DOHH2 (cell line): ENCODE measurements at regions not wholly inside any gene's neighbourhood (a gene's known extent, or its start where the extent isn't known, plus 50 kb on each side); places are given as distances from the start of the nearest gene placed in this dataset.

ENCODE experiments used
- H3F3A ChIP-seq: fragments of 200-600 bp; sonication (generic), shearing (Covaris generic); 2 replicates; pipeline ENCODE4 v1.6.0; 2016; ENCODE audit warnings: antibody characterized with exemption, mild to moderate bottlenecking; ENCODE audit not compliant: control insufficient read depth, insufficient read depth
- H3K27ac ChIP-seq: fragments of 200-600 bp; sonication (generic); 2 replicates; pipeline ENCODE4 v1.5.1; 2014; ENCODE audit warnings: low read depth, mild to moderate bottlenecking, low read length, moderate library complexity
- H3K27me3 ChIP-seq: fragments of 200-600 bp; sonication (generic); 2 replicates; pipeline ENCODE4 v1.6.1; 2014; ENCODE audit warnings: mild to moderate bottlenecking, low read length, mixed read lengths; ENCODE audit not compliant: control insufficient read depth
- H3K36me3 ChIP-seq: fragments of 200-600 bp; sonication (generic); 2 replicates; pipeline ENCODE4 v1.6.1; 2014; ENCODE audit warnings: mild to moderate bottlenecking, low read length, moderate library complexity, mixed read lengths; ENCODE audit not compliant: control insufficient read depth
- H3K4me1 ChIP-seq: fragments of 200-600 bp; sonication (generic); 2 replicates; pipeline ENCODE4 v1.6.1; 2014; ENCODE audit warnings: mild to moderate bottlenecking, low read length, mixed read lengths; ENCODE audit not compliant: control insufficient read depth
- H3K4me2 ChIP-seq: fragments of 200-600 bp; sonication (generic); 2 replicates; pipeline ENCODE4 v1.6.0; 2014; ENCODE audit warnings: mild to moderate bottlenecking, low read length, moderate library complexity
- H3K4me3 ChIP-seq: fragments of 200-600 bp; sonication (generic); 2 replicates; pipeline ENCODE4 v1.5.1; 2014; ENCODE audit warnings: mild to moderate bottlenecking, low read length, mixed read lengths
- H3K79me2 ChIP-seq: fragments of 200-600 bp; sonication (generic); 2 replicates; pipeline ENCODE4 v1.6.1; 2014; ENCODE audit warnings: mild to moderate bottlenecking, low read length, mixed read lengths; ENCODE audit not compliant: control insufficient read depth
- H3K9me2 ChIP-seq: fragments of 200-600 bp; sonication (generic); replicated peaks from 2 replicates; pipeline ENCODE4 v1.6.1; 2014; ENCODE audit warnings: mild to moderate bottlenecking, low read length, mixed read lengths; ENCODE audit not compliant: control insufficient read depth
- H3K9me3 ChIP-seq: fragments of 200-600 bp; sonication (generic); 2 replicates; pipeline ENCODE4 v1.6.1; 2014; ENCODE audit warnings: antibody characterized with exemption, low read length, mixed read lengths; ENCODE audit not compliant: control insufficient read depth, insufficient read depth
- H4K20me1 ChIP-seq: fragments of 200-600 bp; sonication (generic); 2 replicates; pipeline ENCODE4 v1.6.0; 2014; ENCODE audit warnings: low read depth, mild to moderate bottlenecking, antibody characterized with exemption, low read length, moderate library complexity; ENCODE audit not compliant: control insufficient read depth, insufficient read depth
- EZH2phosphoT487 ChIP-seq: fragments of 200-600 bp; sonication (generic); IDR thresholded peaks from 2 replicates; pipeline ENCODE4 v1.6.1; 2017; ENCODE audit warnings: borderline replicate concordance, mild to moderate bottlenecking, antibody characterized with exemption, low read length, moderate library complexity, mixed read lengths
- TF ChIP-seq, protein P1 (sequence below): fragments of 200-600 bp; sonication (generic); IDR thresholded peaks from one replicate; pipeline ENCODE4 v1.5.1; 2014; ENCODE audit warnings: antibody characterized with exemption, mild to moderate bottlenecking, low read depth, low read length; ENCODE audit not compliant: poor library complexity, severe bottlenecking

DNA sequence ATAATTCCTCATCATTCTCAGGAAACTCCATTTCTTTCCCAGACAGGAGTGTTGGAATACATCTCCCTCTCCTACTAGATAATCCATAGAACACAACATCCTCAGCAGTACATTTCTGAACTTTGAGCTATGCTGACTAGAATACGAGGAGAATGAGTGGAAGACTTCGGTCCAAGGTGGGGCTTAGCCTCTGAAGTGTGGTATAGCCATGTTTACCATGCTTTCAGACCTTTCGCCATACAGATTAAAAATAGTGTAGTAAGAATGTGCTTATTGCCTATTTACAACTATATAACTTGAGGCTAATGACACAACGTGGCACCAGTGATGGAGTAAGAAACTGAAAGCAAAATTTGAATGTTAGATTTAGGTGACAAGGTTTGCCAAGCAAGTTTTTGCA lies 184.5 kb upstream of the KRR1 start:
- H3K36me3 ChIP-seq, result no peaks in the 10 kb centered on the region
- no peak overlapping the region for H3K27ac ChIP-seq
- no peaks in the 10 kb centered on the region for H3K4me1 ChIP-seq
- H3K79me2 ChIP-seq, result no peaks in the 10 kb centered on the region
- no peak overlapping the region for H3K4me3 ChIP-seq
- TF ChIP-seq, protein P1, sequence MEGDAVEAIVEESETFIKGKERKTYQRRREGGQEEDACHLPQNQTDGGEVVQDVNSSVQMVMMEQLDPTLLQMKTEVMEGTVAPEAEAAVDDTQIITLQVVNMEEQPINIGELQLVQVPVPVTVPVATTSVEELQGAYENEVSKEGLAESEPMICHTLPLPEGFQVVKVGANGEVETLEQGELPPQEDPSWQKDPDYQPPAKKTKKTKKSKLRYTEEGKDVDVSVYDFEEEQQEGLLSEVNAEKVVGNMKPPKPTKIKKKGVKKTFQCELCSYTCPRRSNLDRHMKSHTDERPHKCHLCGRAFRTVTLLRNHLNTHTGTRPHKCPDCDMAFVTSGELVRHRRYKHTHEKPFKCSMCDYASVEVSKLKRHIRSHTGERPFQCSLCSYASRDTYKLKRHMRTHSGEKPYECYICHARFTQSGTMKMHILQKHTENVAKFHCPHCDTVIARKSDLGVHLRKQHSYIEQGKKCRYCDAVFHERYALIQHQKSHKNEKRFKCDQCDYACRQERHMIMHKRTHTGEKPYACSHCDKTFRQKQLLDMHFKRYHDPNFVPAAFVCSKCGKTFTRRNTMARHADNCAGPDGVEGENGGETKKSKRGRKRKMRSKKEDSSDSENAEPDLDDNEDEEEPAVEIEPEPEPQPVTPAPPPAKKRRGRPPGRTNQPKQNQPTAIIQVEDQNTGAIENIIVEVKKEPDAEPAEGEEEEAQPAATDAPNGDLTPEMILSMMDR, result no peak
- TF ChIP-seq EZH2phosphoT487, result no peak
- H3K27me3 ChIP-seq, result no peaks in the 10 kb centered on the region
- H4K20me1 ChIP-seq, result no peaks in the 10 kb centered on the region
- H3F3A ChIP-seq, result no peaks in the 10 kb centered on the region
- no peak overlapping the region for H3K4me2 ChIP-seq
- H3K9me2 ChIP-seq, result no peaks in the 10 kb centered on the region
- H3K9me3 ChIP-seq, result no peaks in the 10 kb centered on the region

DNA sequence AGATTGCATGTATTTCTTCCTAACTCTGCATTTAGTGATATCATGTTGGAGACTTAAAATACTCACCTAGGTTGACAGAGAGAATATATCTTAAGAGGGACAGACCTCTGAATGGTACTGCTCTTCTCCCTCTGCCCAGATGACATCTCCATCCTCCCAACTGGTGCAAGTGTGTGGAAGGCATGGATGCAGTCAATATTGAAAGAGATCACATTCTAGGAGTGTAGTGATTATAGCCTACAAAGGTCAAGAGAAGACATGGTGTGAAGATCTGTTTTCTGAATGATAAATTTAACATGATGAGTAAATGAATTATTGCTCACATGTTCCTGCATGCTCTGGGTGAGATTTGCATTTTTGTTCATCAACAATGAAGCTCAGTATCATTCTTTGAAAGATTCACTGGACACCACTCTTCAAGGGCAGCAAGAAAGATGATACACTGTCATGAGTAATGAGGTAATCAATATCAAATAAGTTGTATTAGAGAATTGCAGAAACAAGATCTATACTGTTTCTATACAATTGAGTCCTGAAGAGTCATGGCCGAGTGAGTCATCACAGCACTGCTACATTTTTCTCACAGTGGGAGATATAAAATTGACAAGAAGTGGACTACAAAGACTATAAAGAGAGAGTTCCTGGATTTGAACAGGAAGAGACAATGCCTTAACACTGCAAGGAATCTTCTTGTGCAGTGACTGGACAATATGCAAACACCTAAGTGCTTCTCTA lies 183.3 kb upstream of the KRR1 start:
- TF ChIP-seq, protein P1, result no peak
- no peak for TF ChIP-seq EZH2phosphoT487
- Histone ChIP-seq H3F3A (no peaks in the 10 kb centered on the region), H4K20me1 (no peaks in the 10 kb centered on the region), H3K36me3 (no peaks in the 10 kb centered on the region), H3K4me2 (no peak overlapping the region), H3K27me3 (no peaks in the 10 kb centered on the region), H3K4me3 (no peak overlapping the region), H3K9me3 (no peaks in the 10 kb centered on the region), H3K9me2 (no peaks in the 10 kb centered on the region), H3K4me1 (no peaks in the 10 kb centered on the region), H3K27ac (no peak overlapping the region), H3K79me2 (no peaks in the 10 kb centered on the region)

DNA sequence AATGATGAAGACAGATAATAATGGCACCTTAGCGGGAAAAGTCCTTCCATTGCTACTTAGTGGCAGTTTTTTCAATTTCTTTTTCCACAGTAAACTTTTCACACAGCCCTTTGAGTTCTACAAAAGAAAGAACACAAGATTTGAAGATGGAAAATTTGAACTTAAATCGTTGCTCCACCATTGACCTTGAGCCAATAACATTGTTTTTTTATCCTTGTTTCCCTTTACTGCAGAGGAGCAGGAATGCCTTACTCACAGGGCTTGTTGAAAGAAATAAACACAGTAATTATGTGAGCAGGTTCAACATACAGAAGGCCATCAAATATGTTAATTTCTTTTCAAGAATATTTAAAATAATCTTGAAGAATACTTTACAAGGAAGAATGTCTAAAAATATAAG lies 181.5 kb upstream of the KRR1 start:
- no peaks in the 10 kb centered on the region for H3K36me3 ChIP-seq
- no peaks in the 10 kb centered on the region for H3K27me3 ChIP-seq
- H3K4me2 ChIP-seq, result no peak overlapping the region
- no peak for TF ChIP-seq EZH2phosphoT487
- TF ChIP-seq, protein P1, result no peak
- H3K4me1 ChIP-seq, result no peaks in the 10 kb centered on the region
- no peaks in the 10 kb centered on the region for H3K9me3 ChIP-seq
- H3K4me3 ChIP-seq, result no peak overlapping the region
- H3K79me2 ChIP-seq, result no peaks in the 10 kb centered on the region
- H3F3A ChIP-seq, result no peaks in the 10 kb centered on the region
- no peaks in the 10 kb centered on the region for H3K9me2 ChIP-seq
- H3K27ac ChIP-seq, result no peak overlapping the region
- no peaks in the 10 kb centered on the region for H4K20me1 ChIP-seq
